NCI-H1417 (cell line): ENCODE measurements at regions not wholly inside any gene's neighbourhood (a gene's known extent, or its start where the extent isn't known, plus 50 kb on each side); places are given as distances from the start of the nearest gene placed in this dataset.

Experiments
- DNase-seq, 3 experiments: peaks; one replicate each; lab custom pipeline; 2025; lab: John Stamatoyannopoulos, UW

- DNase-seq, result no peak
These were observed 521.8 kb upstream of the ID2 start for GRCh38 chr2:8159966-8160603.

- no peak for DNase-seq
These were observed 520.9 kb upstream of the ID2 start for GRCh38 chr2:8160959-8161358.

DNA sequence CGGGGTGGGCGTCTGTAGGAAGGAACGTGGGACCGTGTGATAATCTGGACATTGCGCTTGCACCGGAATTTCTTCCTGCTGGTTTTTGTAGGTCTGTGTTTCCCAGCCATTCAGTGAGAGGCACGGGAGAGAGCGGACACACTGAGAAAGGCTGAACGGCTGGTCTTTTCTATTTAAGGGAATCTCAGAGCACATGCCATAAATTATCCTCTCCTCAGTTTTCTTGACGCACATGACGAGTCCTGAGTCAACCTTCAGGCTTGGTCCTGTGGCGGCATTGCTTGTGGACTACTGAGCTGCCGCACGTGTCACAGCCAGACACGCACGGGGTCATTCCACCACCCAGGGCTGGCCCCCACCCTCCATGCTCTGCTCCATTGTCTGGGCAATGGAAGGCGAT is 519.3 kb upstream of the ID2 start:
- DNase-seq, result no peak

GRCh38 chr2:8165550-8165949 is 516.3 kb upstream of the ID2 start:
- no peak for DNase-seq

DNA sequence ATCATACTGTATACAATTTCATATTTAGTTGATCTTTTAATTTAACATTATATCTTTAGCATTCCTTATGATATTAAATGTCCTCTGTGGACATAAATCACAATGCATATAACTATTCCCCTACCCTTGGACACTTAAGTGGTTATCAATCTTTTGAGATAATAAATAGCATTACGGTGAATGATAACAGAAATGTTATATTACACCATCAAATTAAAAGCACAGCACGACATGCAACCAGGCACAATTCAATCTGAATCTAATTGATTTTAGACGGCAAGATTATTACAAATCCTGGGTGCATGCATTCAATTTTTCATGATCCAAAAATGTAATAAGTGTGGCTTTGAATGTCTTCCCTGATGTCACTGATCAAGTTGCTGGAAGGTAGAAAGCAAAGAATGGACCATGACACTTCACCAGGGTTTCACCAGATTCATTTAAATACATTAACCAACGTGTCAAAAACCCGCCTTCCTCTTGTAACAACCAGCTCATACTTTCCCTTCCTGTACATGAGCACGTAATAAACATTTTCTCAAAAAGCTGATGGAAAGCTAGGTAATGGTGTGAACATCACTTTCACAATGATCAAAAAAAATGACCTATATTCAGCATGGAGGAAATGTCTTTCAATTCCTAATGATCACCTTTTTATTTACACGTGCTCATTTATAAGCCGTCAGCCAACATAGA is 513.7 kb upstream of the ID2 start:
- no peak for DNase-seq

DNA sequence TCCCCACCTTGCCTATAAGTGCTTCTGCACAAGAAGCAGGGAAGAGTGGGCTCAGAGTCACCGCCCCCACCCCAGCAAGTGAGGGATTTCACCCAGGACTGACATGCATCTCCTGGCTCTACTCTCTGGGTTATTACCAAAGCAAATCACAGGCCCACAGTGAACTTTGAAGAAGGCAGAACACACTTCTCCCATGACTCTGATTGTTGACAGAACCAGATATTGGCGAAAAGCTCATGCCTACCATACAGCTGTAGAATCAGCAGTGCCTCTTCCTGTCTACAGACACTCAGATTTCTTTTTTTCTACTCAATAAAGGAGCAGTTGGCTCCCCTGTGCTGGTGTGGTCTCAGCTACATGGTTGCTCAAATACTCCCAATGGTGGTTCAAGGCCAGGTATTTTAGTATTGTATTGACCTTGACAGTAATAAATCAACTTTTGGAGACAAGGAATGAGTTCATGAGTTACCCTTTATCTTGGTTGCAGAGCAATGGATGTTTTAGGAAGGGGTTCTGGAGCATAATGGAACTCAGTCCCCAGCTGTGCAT is 512.9 kb upstream of the ID2 start:
- no peak for DNase-seq

GRCh38 chr2:8169443-8169842 is 512.4 kb upstream of the ID2 start:
- DNase-seq, result no peak

- DNase-seq, result no peak
These were observed 511.1 kb upstream of the ID2 start for GRCh38 chr2:8170552-8171327.

DNA sequence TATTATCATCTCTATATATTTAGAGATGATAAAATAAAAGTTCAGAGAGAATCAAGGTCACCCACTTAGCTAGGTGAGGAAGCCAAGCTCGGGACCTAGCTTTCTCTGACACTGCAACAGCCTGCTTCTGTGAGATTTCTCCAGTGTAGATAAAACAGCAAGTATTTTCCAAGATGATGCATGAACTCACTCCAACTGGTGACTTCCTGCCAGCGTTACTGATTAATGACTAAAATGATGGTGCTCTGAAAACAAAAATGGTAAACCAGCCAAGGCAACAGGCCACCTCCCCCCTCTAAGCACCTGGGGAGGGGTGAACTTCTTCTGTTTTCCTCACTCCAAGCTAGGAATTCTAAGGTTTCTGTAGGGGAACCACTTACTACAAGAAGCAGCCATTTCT is 510.2 kb upstream of the ID2 start:
- no peak for DNase-seq

DNA sequence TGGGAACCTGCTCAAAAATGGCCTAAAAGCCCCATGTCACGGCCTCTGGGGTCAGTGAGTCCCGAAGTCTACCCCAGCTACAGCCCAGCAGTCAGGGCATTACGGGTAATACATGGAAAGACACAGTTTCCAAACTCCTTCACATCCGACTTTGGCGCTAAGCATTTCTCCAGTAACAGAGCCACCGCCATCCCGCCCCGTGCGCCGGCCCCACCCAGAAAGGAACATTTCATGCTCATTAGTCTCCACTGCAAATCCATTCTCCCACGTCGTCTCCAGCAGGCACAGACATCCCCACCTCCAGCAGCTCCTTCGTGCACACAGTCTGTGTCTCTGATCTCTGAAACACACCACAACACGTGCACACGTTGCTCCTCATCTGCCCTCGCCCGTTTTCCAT is 509.2 kb upstream of the ID2 start:
- no peak for DNase-seq

DNA sequence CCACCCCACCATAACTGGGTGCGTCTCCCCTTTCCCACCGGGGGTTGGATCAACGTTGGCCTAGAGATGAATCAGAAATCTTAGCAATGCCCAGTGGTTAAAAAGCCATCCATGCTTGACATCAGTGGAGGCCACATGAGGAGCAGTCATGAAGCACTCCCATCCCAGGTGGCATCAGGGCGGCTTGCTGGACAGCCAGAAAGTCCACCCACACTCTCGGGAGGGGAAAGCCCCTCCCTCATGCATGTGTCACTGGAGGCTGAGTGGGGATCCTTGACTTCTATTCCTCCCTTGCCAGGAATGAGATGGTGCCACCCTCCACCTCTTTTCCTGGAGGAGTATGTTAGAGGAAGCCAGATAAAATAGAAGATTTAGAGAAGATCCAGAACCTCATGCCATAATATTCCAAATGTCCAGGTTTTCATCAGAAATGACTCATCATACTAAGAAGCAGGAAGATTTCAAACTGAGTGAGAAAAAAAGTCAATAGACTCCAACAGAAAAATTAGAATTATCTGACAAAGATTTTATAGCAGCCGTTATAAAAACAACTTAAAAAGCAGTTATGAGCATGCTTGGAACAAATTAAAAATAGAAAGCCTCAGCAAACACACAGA is 507.1 kb upstream of the ID2 start:
- DNase-seq, result no peak

- no peak for DNase-seq
These were observed 505.0 kb upstream of the ID2 start for GRCh38 chr2:8176887-8177286.

DNA sequence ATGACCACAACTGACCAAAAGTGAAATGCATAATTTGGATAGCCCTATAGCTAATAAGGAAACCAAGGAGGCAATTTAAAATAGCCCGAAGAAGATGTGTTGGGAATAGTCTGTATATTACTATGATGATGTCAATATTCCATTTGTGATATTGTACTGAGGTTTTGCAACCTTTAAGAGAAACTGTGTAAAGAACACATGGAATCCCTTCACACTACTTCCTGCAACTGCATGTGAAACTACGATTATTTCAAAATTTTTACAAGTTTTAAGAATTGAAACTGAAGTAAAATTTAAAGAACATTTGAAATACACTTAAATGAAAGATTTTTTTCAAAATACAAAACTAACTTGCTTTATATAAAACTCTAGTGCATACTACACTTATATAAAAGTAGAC is 504.3 kb upstream of the ID2 start:
- no peak for DNase-seq

GRCh38 chr2:8178911-8179310 is 502.9 kb upstream of the ID2 start:
- no peak for DNase-seq

GRCh38 chr2:8189316-8189715 is 492.5 kb upstream of the ID2 start:
- DNase-seq, result no peak

- DNase-seq, result no peak
These were observed 491.6 kb upstream of the ID2 start for GRCh38 chr2:8190279-8190678.

GRCh38 chr2:8191427-8191826 is 490.4 kb upstream of the ID2 start:
- DNase-seq, result no peak

DNA sequence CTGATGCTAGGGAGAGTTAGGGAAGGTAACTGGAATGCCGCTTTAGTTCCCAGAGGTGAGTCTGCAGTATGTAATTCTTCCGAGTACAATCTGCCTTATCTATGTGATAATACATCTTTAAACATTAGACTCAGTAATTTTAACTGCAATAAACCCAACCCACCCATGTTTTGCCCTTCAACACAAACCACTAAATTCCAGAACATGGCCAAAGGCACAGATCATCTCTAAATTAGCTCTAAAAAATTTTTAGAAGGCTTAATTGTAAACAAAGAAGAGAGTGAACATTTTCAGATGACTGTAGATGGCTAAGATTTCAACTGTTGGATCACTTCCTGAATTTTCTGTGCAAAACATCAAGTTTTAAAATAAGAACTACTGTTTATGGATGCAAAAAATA is 488.7 kb upstream of the ID2 start:
- no peak for DNase-seq

DNA sequence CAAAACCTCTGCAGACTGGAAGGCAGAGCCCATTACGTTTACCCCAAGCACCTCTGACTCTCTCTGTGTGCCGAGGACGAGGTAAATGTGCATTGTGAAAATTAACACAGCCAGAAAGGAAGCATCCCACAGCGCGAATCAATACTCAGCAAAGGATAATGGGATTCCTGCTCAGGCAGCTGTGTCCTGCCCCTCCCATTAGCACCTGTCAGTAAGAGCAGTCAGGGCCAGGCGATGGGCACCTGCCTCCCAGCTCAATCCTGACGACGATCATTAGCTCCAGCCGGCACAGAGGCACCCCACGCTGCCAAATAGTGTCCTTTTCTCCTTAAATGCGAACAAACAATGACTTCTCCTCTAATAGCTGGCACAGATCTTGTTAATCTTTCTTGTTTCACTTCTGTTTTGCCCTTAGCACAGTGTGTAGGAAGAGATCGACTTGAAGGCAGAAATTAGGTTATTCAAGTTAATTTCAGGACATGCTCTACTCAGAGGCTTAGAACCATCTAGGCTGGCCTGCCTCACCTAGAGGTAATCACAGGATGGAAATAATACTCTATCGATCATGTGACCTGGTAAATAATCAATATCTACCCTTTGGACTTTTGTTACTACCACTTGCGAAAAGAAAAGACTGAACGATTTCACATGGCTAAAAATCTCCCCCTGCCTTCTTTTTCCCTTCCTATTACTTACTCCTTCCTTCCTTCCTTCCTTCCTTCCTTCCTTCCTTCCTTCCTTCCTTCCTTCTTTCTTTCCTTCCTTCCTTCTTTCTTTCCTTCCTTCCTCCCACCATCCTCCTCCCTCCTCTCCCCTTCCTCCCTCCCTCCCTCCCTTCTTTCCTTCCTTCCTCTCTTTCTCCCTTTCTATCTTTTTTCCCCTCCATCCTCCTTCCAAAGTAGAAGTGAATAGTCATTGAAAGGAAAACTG is 487.9 kb upstream of the ID2 start:
- peak; percentile 96 to 100 (median 97) for DNase-seq

DNA sequence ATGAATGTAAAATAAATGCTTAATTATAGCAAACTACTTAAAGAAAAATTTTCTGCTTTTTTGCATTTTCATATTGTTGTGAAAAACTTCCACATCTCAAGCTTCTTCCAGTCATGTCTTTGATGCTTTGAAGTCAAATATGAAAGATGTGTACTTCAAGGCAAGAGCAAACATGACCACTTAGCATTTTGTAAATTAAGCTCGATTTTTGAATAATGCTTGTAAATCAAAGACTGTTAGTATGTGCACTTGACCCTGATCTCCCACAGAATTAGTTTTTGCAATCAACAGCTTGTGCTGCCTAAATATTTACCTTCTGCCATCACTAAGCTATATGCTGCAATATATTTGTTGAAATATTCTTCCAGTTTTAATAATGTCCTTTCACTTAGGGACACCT is 486.1 kb upstream of the ID2 start:
- peak in 1 of 3 experiments; percentile 32 for DNase-seq

- DNase-seq, result no peak
These were observed 485.5 kb upstream of the ID2 start for GRCh38 chr2:8196316-8196715.
